ENCODE measurements at regions not wholly inside any gene's neighbourhood (a gene's known extent, or its start where the extent isn't known, plus 50 kb on each side); places are given as distances from the start of the nearest gene placed in this dataset.
"Not testable (repeated sequence)": the region's sequence is repeated elsewhere in the genome, so short reads cannot be mapped to it uniquely, and the experiment has no call there.

DNA sequence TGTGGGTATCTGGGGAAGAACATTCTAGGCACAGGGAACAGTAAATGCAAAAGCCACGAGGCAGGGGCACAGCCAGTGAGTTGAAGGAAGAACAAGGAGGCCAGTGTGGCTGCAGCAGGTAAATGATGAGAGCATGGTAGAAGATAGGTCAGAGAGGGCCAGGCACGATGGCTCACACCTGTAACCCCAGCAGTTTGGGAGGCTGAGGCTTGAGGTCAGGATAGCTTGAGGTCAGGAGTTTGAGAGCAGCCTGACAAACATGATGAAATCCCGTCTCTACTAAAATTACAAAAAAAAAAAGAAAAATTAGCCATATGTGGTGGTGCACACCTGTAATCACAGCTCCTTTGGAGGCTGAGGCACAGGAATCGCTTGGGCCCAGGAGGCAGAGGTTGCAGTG is 86.7 kb upstream of the ESRRB start:
- no peak for DNase-seq (ENCODE audit: low read depth)
- TF ChIP-seq, protein P1, sequence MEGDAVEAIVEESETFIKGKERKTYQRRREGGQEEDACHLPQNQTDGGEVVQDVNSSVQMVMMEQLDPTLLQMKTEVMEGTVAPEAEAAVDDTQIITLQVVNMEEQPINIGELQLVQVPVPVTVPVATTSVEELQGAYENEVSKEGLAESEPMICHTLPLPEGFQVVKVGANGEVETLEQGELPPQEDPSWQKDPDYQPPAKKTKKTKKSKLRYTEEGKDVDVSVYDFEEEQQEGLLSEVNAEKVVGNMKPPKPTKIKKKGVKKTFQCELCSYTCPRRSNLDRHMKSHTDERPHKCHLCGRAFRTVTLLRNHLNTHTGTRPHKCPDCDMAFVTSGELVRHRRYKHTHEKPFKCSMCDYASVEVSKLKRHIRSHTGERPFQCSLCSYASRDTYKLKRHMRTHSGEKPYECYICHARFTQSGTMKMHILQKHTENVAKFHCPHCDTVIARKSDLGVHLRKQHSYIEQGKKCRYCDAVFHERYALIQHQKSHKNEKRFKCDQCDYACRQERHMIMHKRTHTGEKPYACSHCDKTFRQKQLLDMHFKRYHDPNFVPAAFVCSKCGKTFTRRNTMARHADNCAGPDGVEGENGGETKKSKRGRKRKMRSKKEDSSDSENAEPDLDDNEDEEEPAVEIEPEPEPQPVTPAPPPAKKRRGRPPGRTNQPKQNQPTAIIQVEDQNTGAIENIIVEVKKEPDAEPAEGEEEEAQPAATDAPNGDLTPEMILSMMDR (IDR thresholded peaks at IDR 0.05; ENCODE audit: low read depth, low read length, missing control alignments), result no peak
- no peak overlapping the region for H3K4me3 ChIP-seq (ENCODE audit: low read depth, low read length)

DNA sequence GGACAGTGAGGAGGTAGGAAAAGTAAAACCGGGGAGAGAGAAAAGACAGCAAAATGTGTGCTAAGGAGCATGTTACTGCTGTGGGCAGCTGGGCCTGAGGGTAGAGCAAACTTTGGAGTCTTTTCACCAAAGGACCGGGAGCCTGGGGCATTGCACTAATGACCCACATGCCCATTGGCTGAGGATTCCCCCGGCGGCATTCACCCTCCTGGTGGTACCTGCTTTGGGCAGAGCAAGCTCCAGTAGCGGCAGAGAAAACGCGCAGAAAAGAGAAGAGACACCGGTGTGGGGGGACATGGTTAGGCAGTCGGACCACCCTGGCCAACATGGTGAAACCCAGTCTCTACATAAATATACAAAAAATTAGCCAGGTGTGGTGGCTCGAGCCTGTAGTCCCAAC is 83.4 kb upstream of the ESRRB start:
- no peak for DNase-seq (ENCODE audit: low read depth)
- TF ChIP-seq, protein P1 (IDR thresholded peaks at IDR 0.05; ENCODE audit: low read depth, low read length, missing control alignments), result no peak
- H3K4me3 ChIP-seq (ENCODE audit: low read depth, low read length), result no peak overlapping the region

DNA sequence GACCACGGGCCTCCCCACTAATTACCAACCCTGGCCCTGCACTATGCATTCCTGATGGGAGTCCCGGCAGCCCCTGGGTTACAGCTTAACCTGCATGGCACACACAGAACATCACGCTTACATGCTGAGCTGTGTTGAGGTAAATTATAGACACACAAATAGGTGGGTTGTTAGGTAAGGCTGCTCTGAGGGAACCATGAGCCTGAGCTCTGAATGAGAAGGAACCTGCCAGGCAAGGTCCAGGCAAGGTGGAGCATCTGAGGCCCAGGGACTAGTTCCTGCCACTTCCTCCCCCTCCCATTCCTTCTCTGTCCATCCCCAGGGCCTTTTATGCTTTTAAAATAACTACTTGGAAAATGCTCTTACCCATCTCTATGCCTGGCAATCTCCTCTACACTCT is 82.7 kb upstream of the ESRRB start:
- DNase-seq (ENCODE audit: low read depth), result no peak
- TF ChIP-seq, protein P1 (IDR thresholded peaks at IDR 0.05; ENCODE audit: low read depth, low read length, missing control alignments), result no peak
- H3K4me3 ChIP-seq (ENCODE audit: low read depth, low read length), result no peak overlapping the region

DNA sequence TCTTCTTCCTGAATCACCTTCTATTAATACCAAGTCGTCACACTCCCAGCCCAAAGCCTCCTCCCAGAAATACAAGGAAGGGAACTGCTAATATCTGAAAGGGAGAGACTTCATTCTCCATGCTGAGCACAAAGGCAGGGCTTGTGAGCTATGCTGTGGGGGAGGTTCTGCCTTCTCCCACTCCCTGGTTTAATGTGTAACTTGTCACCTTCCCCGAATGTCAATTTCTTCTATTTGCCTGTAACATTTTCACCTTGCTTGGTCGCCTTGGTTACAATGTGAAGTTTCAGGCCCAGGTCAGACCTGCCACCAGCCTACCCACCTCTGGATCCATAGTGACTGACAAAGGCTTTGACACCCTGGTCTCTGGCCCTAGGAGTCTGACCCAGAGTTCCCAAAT is 82.0 kb upstream of the ESRRB start:
- DNase-seq (ENCODE audit: low read depth), result no peak
- no peak overlapping the region for H3K4me3 ChIP-seq (ENCODE audit: low read depth, low read length)
- TF ChIP-seq, protein P1 (IDR thresholded peaks at IDR 0.05; ENCODE audit: low read depth, low read length, missing control alignments), result no peak

DNA sequence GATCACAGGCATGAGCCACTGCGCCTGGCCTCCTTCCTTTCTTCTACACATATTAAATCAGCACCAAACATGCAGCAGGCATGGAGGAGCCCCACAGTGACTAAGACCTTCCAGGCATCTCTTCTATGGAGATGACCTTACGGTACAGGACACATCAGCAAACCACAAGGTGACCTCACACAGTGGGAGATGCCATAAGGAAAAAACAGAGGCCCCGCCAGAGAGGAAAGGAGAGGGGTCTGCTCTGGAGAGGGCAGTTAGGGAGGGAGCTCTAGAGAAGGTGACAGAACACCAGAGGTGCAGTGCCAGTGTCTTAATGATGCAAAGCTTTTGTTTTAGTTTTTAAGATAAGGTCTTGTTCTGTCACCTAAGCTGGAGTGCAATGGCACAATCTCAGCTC is 81.1 kb upstream of the ESRRB start:
- H3K4me3 ChIP-seq (ENCODE audit: low read depth, low read length), result no peak overlapping the region
- no peak for DNase-seq (ENCODE audit: low read depth)
- TF ChIP-seq, protein P1 (IDR thresholded peaks at IDR 0.05; ENCODE audit: low read depth, low read length, missing control alignments), result no peak

DNA sequence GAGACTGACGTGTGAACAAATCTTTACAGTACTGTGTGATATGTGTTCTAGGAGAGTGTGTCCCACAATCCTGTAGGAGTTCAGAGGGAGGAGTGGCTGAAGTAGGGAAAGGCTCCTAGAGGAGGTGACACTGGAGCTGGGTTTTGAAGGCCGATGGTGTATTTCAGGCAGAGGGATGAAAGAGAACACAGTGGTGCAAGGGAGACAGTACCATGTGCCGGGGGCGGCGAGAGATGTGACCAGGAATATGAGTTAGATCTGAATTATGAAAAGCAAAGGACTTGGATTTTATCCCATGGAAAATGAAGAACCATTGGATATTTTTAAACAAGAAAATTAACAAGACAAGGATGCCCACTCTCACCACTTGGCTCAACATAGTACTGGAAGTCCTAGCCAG is 77.0 kb upstream of the ESRRB start:
- TF ChIP-seq, protein P1 (IDR thresholded peaks at IDR 0.05; ENCODE audit: low read depth, low read length, missing control alignments), result no peak
- no peak for DNase-seq (ENCODE audit: low read depth)
- H3K4me3 ChIP-seq (ENCODE audit: low read depth, low read length), result no peak overlapping the region

DNA sequence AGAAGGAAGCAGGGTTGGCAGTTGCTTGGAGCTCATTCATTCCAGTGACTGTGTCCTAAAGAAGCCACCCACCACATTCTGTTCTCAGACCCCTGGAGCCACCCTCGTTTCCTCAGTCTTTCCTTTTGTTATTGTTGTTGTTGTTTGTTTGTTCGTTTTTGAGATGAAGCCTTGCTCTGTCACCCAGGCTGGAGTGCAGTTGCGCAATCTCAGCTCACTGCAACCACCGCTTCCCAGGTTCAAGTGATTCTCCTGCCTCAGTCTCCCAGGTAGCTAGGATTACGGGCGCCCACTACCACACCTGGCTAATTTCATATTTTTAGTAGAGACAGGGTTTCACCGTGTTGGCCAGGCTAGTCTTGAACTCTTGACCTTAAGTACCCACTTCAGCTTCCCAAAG is 72.7 kb upstream of the ESRRB start:
- DNase-seq (ENCODE audit: low read depth); H3K4me3 ChIP-seq (ENCODE audit: low read depth, low read length): not testable (repeated sequence)
